ENCODE measurements at regions not wholly inside any gene's neighbourhood (a gene's known extent, or its start where the extent isn't known, plus 50 kb on each side); places are given as distances from the start of the nearest gene placed in this dataset.

- no peak overlapping the region for H3K56ac ChIP-seq (ENCODE audit: insufficient read length, low read depth, low read length)
- no peak overlapping the region for H2AFZ ChIP-seq (ENCODE audit: low read length)
- no peak overlapping the region for H2BK15ac ChIP-seq (ENCODE audit: low read depth, low read length)
- Mint-ChIP-seq H3K27ac (no peak overlapping the region), H3K9me3 (no peaks in the 10 kb centered on the region), H3K4me3 (no peak overlapping the region), H3K4me1 (no peaks in the 10 kb centered on the region), H3K27me3 (ENCODE audit: low read depth) (peaks cover 27% of the 10 kb centered on the region), H3K36me3 (ENCODE audit: insufficient read depth in 1 of 3, low read depth in 3 of 3) (no peaks in the 10 kb centered on the region)
- no peak overlapping the region for H3K18ac ChIP-seq (ENCODE audit: insufficient read length, low read depth, low read length)
- H2AK5ac ChIP-seq (ENCODE audit: insufficient read length, low read length), result no peak overlapping the region
- H3K9me3 ChIP-seq (ENCODE audit: control insufficient read depth, low read depth, low read length), result no peaks in the 10 kb centered on the region
- no peaks in the 10 kb centered on the region; the same call in 1 of the 2 replicates for H3K4me1 ChIP-seq (ENCODE audit: insufficient read depth, low read length)
- no peak overlapping the region for H3K4me2 ChIP-seq (ENCODE audit: insufficient read depth, insufficient read length, low read length)
- no peak overlapping the region for H4K8ac ChIP-seq (replicated peaks; ENCODE audit: insufficient read length, low read depth, low read length)
- no peaks in the 10 kb centered on the region for H4K20me1 ChIP-seq (ENCODE audit: control insufficient read depth, insufficient read depth, insufficient read length)
- no peak overlapping the region for H2BK12ac ChIP-seq (ENCODE audit: insufficient read length, low read depth, low read length)
- no peak overlapping the region for H2BK5ac ChIP-seq (ENCODE audit: insufficient read length, low read length)
- H4K5ac ChIP-seq (ENCODE audit: insufficient read length, low read depth, low read length), result no peak overlapping the region
- no peaks in the 10 kb centered on the region; the same call in 1 of the 2 replicates for H3K27me3 ChIP-seq (ENCODE audit: insufficient read depth, low read length)
- H2BK20ac ChIP-seq (ENCODE audit: low read depth, low read length, poor library complexity, severe bottlenecking), result no peak overlapping the region
- H3K23me2 ChIP-seq (ENCODE audit: insufficient read length, low read depth, low read length, poor library complexity, severe bottlenecking), result no peaks in the 10 kb centered on the region
- H3K79me1 ChIP-seq (ENCODE audit: insufficient read depth, low read depth, low read length, poor library complexity, severe bottlenecking), result no peaks in the 10 kb centered on the region
- WGBS (ENCODE audit: extremely low coverage, insufficient read length, low lambda C conversion rate), result no CpG with 5 or more reads among the region's 2 CpGs
- no peak overlapping the region for H4K91ac ChIP-seq (ENCODE audit: insufficient read length, low read depth, low read length)
- no peak overlapping the region for H3T11ph ChIP-seq (ENCODE audit: low read length)
- no peak overlapping the region for H2BK120ac ChIP-seq (ENCODE audit: low read depth, low read length, poor library complexity, severe bottlenecking)
- H3K9ac ChIP-seq (ENCODE audit: extremely low read depth, insufficient read length, low read length), result no peak overlapping the region
- TF ChIP-seq, protein P1, sequence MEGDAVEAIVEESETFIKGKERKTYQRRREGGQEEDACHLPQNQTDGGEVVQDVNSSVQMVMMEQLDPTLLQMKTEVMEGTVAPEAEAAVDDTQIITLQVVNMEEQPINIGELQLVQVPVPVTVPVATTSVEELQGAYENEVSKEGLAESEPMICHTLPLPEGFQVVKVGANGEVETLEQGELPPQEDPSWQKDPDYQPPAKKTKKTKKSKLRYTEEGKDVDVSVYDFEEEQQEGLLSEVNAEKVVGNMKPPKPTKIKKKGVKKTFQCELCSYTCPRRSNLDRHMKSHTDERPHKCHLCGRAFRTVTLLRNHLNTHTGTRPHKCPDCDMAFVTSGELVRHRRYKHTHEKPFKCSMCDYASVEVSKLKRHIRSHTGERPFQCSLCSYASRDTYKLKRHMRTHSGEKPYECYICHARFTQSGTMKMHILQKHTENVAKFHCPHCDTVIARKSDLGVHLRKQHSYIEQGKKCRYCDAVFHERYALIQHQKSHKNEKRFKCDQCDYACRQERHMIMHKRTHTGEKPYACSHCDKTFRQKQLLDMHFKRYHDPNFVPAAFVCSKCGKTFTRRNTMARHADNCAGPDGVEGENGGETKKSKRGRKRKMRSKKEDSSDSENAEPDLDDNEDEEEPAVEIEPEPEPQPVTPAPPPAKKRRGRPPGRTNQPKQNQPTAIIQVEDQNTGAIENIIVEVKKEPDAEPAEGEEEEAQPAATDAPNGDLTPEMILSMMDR (conservative IDR thresholded peaks at IDR 0.05), result no peak
- H3K14ac ChIP-seq (ENCODE audit: insufficient read depth, low read length), result no peak overlapping the region
- DNase-seq, result no peak
- no peak overlapping the region for H3K4ac ChIP-seq (ENCODE audit: low read depth, low read length)
- no peaks in the 10 kb centered on the region for H3K79me2 ChIP-seq (ENCODE audit: insufficient read depth, low read length)
- H3K27ac ChIP-seq (ENCODE audit: insufficient read length, low read depth, low read length), result no peak overlapping the region
- no peak overlapping the region for H3K23ac ChIP-seq (ENCODE audit: insufficient read length, low read depth, low read length)
Measured at GRCh38 chr13:76329866-76330580, 556.2 kb downstream of the KCTD12 start.
